GM23338 (cell line): ENCODE measurements at regions not wholly inside any gene's neighbourhood (a gene's known extent, or its start where the extent isn't known, plus 50 kb on each side); places are given as distances from the start of the nearest gene placed in this dataset.

Source experiments
- ATAC-seq: fragments of 200-7000 bp; cut with Tn5 transposase; 3 replicates; pipeline ENCODE4 v1.9.1; 2020
- DNase-seq: peaks from one replicate; pipeline ENCODE4 v3.0.0-alpha.2; 2015; ENCODE audit warnings: low spot score
- H2AFZ ChIP-seq: fragments of 200-600 bp; sonication (generic); 2 replicates; pipeline ENCODE4 v1.8.0; 2016; ENCODE audit warnings: antibody characterized with exemption, mild to moderate bottlenecking, moderate library complexity
- H3F3A ChIP-seq: fragments of 200-600 bp; sonication (generic); replicated peaks from 2 replicates; pipeline ENCODE4 v1.8.0; 2017; ENCODE audit warnings: antibody characterized with exemption, mixed run types, low read depth
- H3K27ac ChIP-seq: fragments of 200-600 bp; sonication (generic); 2 replicates; pipeline ENCODE4 v1.6.1; 2016; ENCODE audit warnings: low read depth
- H3K27me3 ChIP-seq: fragments of 200-600 bp; sonication (generic); 2 replicates; pipeline ENCODE4 v1.8.0; 2016; ENCODE audit warnings: mild to moderate bottlenecking, mixed run types, moderate library complexity; ENCODE audit not compliant: insufficient read depth
- H3K36me3 ChIP-seq: fragments of 200-600 bp; sonication (generic); 2 replicates; pipeline ENCODE4 v1.8.0; 2016; ENCODE audit warnings: mild to moderate bottlenecking; ENCODE audit not compliant: insufficient read depth
- H3K4me1 ChIP-seq: fragments of 200-600 bp; sonication (generic); 2 replicates; pipeline ENCODE4 v1.8.0; 2016; ENCODE audit warnings: mild to moderate bottlenecking, moderate library complexity; ENCODE audit not compliant: insufficient read depth
- H3K4me2 ChIP-seq: fragments of 200-600 bp; sonication (generic); 2 replicates; pipeline ENCODE4 v1.7.1; 2017; ENCODE audit warnings: mixed run types
- H3K4me3 ChIP-seq: fragments of 200-600 bp; sonication (generic); 2 replicates; pipeline ENCODE4 v1.6.1; 2016; ENCODE audit warnings: mixed run types
- H3K79me2 ChIP-seq: fragments of 200-600 bp; sonication (generic); replicated peaks from 2 replicates; pipeline ENCODE4 v1.8.0; 2017; ENCODE audit warnings: mild to moderate bottlenecking; ENCODE audit not compliant: insufficient read depth
- H3K9me2 ChIP-seq: fragments of 200-600 bp; sonication (generic); 2 replicates; pipeline ENCODE4 v1.8.0; 2017; ENCODE audit not compliant: insufficient read depth
- H4K20me1 ChIP-seq: fragments of 200-600 bp; sonication (generic); replicated peaks from 2 replicates; pipeline ENCODE4 v1.8.0; 2017; ENCODE audit warnings: mild to moderate bottlenecking; ENCODE audit not compliant: insufficient read depth
- H3K27ac Mint-ChIP-seq: 2 replicates; pipeline ENCODE4 v1.8.0; 2020; ENCODE audit warnings: inconsistent platforms, mild to moderate bottlenecking, moderate library complexity, mixed read lengths
- H3K27me3 Mint-ChIP-seq: 3 replicates; pipeline ENCODE4 v1.8.0; 2022; ENCODE audit warnings: low read depth, mild to moderate bottlenecking, moderate library complexity, mixed read lengths, inconsistent platforms; ENCODE audit not compliant: insufficient read depth, poor library complexity
- H3K36me3 Mint-ChIP-seq: 3 replicates; pipeline ENCODE4 v1.8.0; 2021; ENCODE audit warnings: low read depth, mild to moderate bottlenecking, inconsistent platforms, moderate library complexity, mixed read lengths
- H3K4me1 Mint-ChIP-seq: 3 replicates; pipeline ENCODE4 v1.8.0; 2020; ENCODE audit warnings: mild to moderate bottlenecking, inconsistent platforms, mixed read lengths
- H3K4me3 Mint-ChIP-seq: 3 replicates; pipeline ENCODE4 v1.8.0; 2021; ENCODE audit warnings: moderate library complexity, mild to moderate bottlenecking, inconsistent platforms, mixed read lengths
- H3K9me3 Mint-ChIP-seq: 3 replicates; pipeline ENCODE4 v1.8.0; 2020; ENCODE audit warnings: moderate library complexity, mild to moderate bottlenecking, inconsistent platforms, mixed read lengths
- CTCF ChIP-seq, 2 experiments: fragments of 200-600 bp in 1 of 2; sonication (generic) in 1 of 2; conservative IDR thresholded peaks; 2 replicates each; pipeline versions ENCODE4 v1.5.1 to v1.6.1; 2016 to 2017; ENCODE audit warnings: antibody characterized with exemption in 2 of 2, low read depth in 2 of 2, mild to moderate bottlenecking in 2 of 2, moderate library complexity in 1 of 2
- EZH2 ChIP-seq: fragments of 200-600 bp; sonication (generic); IDR thresholded peaks from one replicate; pipeline ENCODE4 v1.8.0; 2017; ENCODE audit warnings: antibody characterized with exemption, mild to moderate bottlenecking, low read depth; ENCODE audit not compliant: unreplicated experiment
- NANOG ChIP-seq: IDR thresholded peaks from 2 replicates; pipeline ENCODE4 v1.6.1; 2016; ENCODE audit warnings: antibody characterized with exemption, borderline replicate concordance
- STAT1 ChIP-seq: IDR thresholded peaks from one replicate; pipeline ENCODE4 v1.6.1; 2016; ENCODE audit warnings: antibody characterized with exemption; ENCODE audit not compliant: unreplicated experiment
- ZNF114 ChIP-seq: fragments of 250-450 bp; sonication (Bioruptor Pico); IDR thresholded peaks from 2 replicates; pipeline ENCODE4 v1.5.0; 2020; ENCODE audit warnings: mild to moderate bottlenecking, moderate library complexity
- ZNF331 ChIP-seq: fragments of 250-450 bp; sonication (Bioruptor Pico); IDR thresholded peaks from 2 replicates; pipeline ENCODE4 v1.5.0; 2020; ENCODE audit warnings: low read depth, mild to moderate bottlenecking, moderate library complexity
- ZNF462 ChIP-seq: fragments of 250-450 bp; sonication (Bioruptor Pico); IDR thresholded peaks from 2 replicates; pipeline ENCODE4 v1.5.0; 2020; ENCODE audit warnings: mild to moderate bottlenecking, moderate library complexity

- no peak for TF ChIP-seq ZNF462 (CRISPR knock-in tag)
- no peak for TF ChIP-seq ZNF114
These were observed 855.8 kb downstream of the GATA3 start (continued) for GRCh38 chr10:8910314-8910713.

GRCh38 chr10:8911032-8911431 is 856.5 kb downstream of the GATA3 start:
- DNase-seq (no peak), ATAC-seq (no peak)
- no peak overlapping the region for H3K27ac ChIP-seq
- no peaks in the 10 kb centered on the region for H4K20me1 ChIP-seq
- no peak overlapping the region for H3K4me3 Mint-ChIP-seq
- no peak overlapping the region for H3K4me2 ChIP-seq
- H3K4me1 Mint-ChIP-seq, result peaks cover 7% of the 10 kb centered on the region
- no peaks in the 10 kb centered on the region for H3K27me3 Mint-ChIP-seq
- H3F3A ChIP-seq, result no peaks in the 10 kb centered on the region
- H3K36me3 Mint-ChIP-seq, result no peaks in the 10 kb centered on the region
- no peak overlapping the region for H2AFZ ChIP-seq
- no peaks in the 10 kb centered on the region for H3K79me2 ChIP-seq
- H3K9me2 ChIP-seq, result no peaks in the 10 kb centered on the region
- H3K36me3 ChIP-seq, result no peaks in the 10 kb centered on the region
- H3K27me3 ChIP-seq, result no peaks in the 10 kb centered on the region
- H3K27ac Mint-ChIP-seq, result no peak overlapping the region
- no peaks in the 10 kb centered on the region for H3K4me1 ChIP-seq
- H3K4me3 ChIP-seq, result no peak overlapping the region
- H3K9me3 Mint-ChIP-seq, result no peaks in the 10 kb centered on the region
- TF ChIP-seq EZH2 (no peak), ZNF331 (CRISPR knock-in tag) (no peak), STAT1 (no peak), NANOG (no peak), ZNF114 (no peak), ZNF462 (CRISPR knock-in tag) (no peak), CTCF (conservative IDR thresholded peaks at IDR 0.05; ENCODE audit: low read depth in 2 of 2) (no peak)
